GM21526 (cell line): ENCODE measurements at regions not wholly inside any gene's neighbourhood (a gene's known extent, or its start where the extent isn't known, plus 50 kb on each side); places are given as distances from the start of the nearest gene placed in this dataset.

Experiments used
- ATAC-seq: cut with Tn5 transposase; IDR thresholded peaks from one replicate; pipeline ENCODE4 v1.9.1; 2021; ENCODE audit warnings: moderate library complexity; ENCODE audit not compliant: unreplicated experiment, low FRiP score

DNA sequence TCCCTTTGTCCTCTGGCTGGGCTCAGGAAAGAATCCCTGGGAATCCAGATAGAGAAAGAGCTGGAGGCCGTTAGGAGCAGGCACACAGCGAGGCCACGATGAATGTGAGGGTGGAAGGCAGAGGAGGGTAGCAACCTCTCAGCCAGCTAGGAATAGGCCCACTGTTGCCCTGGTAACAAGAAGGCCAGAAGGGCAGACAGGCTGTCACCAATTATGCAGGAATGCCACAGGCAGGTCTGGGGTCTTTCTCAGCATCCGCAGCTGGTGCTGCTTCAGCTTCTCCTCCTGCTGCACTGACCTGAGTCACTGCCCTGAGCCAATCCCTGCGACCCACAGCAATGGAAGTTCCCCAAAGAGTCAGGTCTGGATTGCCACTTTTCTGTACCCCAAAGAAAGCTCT is 62.8 kb upstream of the C3orf80 start:
- ATAC-seq: no peak

DNA sequence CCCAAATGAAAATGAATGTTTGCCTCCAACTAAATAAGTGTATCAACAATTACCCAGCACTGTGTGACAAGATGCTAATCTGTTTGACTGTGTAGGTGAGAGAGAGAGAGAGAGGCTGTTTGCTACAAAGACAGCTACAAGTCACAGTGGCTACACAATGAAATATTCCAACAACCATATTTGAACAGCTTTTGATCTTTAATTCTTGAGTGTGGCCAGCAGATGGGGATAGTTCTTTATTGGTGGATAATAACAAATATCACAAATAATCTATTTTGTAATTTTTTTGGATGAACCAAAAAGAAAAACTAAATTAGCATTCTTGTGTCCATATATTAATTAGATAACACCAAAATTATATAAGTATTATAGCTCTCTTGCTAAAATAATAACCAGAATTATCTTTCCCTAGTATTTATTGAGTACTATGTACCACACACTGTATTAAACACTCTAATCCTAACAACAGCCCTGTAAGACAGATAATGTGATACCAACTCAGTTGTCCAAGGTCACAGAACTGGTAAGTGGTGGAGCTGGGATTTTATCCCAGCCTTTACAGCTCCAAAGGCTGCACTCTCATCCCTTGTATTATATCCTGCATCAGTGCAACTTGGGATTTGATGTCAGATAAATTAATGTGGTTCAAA is 61.9 kb upstream of the C3orf80 start:
- no peak for ATAC-seq

DNA sequence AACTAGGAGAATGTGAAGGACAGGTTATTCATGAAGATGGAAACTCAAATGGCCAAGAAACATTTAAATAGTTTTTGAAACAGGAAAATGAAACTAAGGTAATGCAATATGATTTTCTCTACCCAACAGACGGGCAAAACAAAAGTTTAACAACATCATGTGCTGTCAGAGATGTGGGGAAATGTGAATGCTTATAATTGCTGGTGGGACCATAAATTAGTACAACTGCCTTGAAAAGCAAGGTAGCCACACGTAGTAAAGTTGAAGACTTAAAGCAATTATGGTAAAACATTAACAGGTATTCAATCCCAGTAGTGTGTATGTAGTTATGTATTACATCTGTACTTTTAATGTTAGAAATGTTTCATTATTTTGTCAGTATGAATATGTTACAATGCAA is 57.0 kb upstream of the C3orf80 start:
- no peak for ATAC-seq

DNA sequence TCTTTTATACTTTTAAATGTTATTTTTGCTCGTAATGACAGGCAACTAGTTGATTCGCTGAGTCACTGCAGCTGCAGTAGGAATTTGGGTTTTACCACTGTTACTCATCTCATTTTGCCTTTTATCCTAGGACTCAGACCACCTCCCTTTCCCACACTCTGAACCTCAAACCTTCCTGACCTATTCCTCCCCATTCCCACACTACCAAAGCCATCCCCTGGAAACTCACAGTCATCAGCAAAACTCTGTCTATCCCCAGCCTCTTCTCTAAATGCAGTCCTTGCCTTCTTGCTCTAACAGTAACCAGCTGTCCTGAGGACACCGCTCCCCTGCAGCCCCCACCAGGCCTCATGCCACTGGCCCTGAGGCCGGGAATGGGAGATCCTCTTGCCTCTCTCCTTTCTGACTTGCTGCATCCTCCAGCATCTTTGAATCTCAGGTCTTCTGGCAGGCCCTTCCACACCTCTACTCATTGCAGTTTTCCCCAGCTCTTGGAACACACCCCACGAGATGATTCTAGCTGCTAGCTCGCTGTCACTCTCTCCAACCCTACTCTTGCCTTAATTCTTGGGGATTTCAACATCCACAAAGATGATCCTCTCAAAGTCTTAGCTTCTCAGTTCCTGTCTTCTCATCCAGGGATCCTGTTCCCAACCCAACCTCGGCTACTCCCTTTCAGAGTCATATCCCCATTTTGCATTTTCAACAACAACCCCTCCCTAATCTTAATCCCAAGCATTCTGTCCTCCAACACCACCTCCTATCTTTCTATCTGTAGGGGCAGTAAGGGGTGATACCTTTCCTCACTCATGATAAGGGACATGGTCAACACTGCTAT is 55.9 kb upstream of the C3orf80 start:
- no peak for ATAC-seq

- ATAC-seq: no peak
Observed at GRCh38 chr3:160170409-160171370, 54.5 kb upstream of the C3orf80 start.

DNA sequence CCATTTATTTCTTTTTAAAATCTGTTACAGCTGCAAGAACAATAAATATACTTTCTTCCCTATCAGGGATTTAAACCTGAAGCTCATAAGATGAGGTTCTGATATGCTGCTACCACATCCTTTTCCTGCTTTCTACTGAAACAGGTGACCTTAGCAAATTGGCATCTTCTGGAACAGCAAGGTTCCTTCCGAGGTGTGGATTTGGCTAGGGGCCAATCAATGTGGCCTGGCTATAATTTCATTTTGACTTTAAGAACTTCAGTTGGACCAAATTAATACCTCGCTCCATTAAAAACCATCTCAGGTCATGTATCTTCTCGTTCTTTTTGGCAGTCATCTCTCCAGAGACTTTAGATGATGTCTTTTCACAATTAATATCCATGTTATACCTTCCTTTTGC is 53.4 kb upstream of the C3orf80 start:
- ATAC-seq: no peak

GRCh38 chr3:160174621-160175020 is 50.6 kb upstream of the C3orf80 start:
- ATAC-seq: no peak
